ENCODE measurements at regions not wholly inside any gene's neighbourhood (a gene's known extent, or its start where the extent isn't known, plus 50 kb on each side); places are given as distances from the start of the nearest gene placed in this dataset.
A peak's percentile ranks its signal among the peaks of the same experiment; 100 is the strongest.

DNA sequence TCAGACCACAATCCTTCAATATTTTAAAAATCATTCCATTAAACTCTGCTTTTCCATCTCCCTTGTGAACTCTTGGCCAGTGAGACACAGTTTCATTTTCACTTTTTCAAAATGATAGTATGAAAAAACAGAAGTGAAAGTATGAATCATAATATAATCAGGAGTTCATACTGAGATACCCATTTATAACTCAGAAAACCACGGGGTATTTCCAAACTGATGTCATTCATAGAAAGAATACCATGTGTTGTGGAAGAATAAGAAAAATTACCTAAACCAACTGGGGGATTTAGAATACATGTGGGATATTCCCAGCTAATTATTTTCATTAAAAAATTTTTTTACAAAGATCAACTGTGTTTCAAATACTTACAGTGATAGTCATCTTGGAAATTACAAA lies 149.9 kb downstream of the MRPL39 start:
- TF ChIP-seq, protein P1, sequence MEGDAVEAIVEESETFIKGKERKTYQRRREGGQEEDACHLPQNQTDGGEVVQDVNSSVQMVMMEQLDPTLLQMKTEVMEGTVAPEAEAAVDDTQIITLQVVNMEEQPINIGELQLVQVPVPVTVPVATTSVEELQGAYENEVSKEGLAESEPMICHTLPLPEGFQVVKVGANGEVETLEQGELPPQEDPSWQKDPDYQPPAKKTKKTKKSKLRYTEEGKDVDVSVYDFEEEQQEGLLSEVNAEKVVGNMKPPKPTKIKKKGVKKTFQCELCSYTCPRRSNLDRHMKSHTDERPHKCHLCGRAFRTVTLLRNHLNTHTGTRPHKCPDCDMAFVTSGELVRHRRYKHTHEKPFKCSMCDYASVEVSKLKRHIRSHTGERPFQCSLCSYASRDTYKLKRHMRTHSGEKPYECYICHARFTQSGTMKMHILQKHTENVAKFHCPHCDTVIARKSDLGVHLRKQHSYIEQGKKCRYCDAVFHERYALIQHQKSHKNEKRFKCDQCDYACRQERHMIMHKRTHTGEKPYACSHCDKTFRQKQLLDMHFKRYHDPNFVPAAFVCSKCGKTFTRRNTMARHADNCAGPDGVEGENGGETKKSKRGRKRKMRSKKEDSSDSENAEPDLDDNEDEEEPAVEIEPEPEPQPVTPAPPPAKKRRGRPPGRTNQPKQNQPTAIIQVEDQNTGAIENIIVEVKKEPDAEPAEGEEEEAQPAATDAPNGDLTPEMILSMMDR (conservative IDR thresholded peaks at IDR 0.05; ENCODE audit: low read depth, low read length), result no peak
- TF ChIP-seq ELK1 (IDR thresholded peaks at IDR 0.05; ENCODE audit: borderline replicate concordance, low read depth, low read length) (no peak), NFE2L2 (IDR thresholded peaks at IDR 0.05; ENCODE audit: low read depth, low read length) (no peak), CEBPB (IDR thresholded peaks at IDR 0.05; ENCODE audit: low read depth, low read length) (peak; percentile 16; the same call in 1 of the 2 replicates), POLR2A (IDR thresholded peaks at IDR 0.05; ENCODE audit: low read depth, low read length) (no peak), MAFK (IDR thresholded peaks at IDR 0.05; ENCODE audit: low read depth, low read length) (no peak), SMC3 (IDR thresholded peaks at IDR 0.05; ENCODE audit: low read depth, low read length) (no peak), MAZ (IDR thresholded peaks at IDR 0.05; ENCODE audit: borderline replicate concordance, low read depth, low read length) (no peak), FOS (IDR thresholded peaks at IDR 0.05; ENCODE audit: low read depth, low read length) (no peak), BHLHE40 (IDR thresholded peaks at IDR 0.05; ENCODE audit: low read depth, low read length) (no peak), RCOR1 (IDR thresholded peaks at IDR 0.05; ENCODE audit: insufficient replicate concordance, low read length) (no peak), CHD1 (IDR thresholded peaks at IDR 0.05; ENCODE audit: low read depth, low read length) (no peak), RAD21 (IDR thresholded peaks at IDR 0.05; ENCODE audit: low read length) (no peak)
- TF ChIP-seq, protein P2, sequence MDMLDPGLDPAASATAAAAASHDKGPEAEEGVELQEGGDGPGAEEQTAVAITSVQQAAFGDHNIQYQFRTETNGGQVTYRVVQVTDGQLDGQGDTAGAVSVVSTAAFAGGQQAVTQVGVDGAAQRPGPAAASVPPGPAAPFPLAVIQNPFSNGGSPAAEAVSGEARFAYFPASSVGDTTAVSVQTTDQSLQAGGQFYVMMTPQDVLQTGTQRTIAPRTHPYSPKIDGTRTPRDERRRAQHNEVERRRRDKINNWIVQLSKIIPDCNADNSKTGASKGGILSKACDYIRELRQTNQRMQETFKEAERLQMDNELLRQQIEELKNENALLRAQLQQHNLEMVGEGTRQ (IDR thresholded peaks at IDR 0.05; ENCODE audit: low read depth, low read length), result no peak

All from IMR-90 (cell line).